DND-41 (cell line): ENCODE measurements at regions not wholly inside any gene's neighbourhood (a gene's known extent, or its start where the extent isn't known, plus 50 kb on each side); places are given as distances from the start of the nearest gene placed in this dataset.

Experiments
- CTCF ChIP-seq: IDR thresholded peaks from 2 replicates; pipeline ENCODE4 v1.5.1; 2012; ENCODE audit warnings: borderline replicate concordance, low read length, moderate library complexity, mild to moderate bottlenecking; ENCODE audit not compliant: poor library complexity, severe bottlenecking; ENCODE audit errors: extremely low read depth
- EZH2 ChIP-seq: IDR thresholded peaks from 3 replicates; pipeline ENCODE4 v1.6.1; 2012; ENCODE audit warnings: borderline replicate concordance, low read depth, mild to moderate bottlenecking, moderate library complexity, low read length, inconsistent platforms; ENCODE audit not compliant: severe bottlenecking

DNA sequence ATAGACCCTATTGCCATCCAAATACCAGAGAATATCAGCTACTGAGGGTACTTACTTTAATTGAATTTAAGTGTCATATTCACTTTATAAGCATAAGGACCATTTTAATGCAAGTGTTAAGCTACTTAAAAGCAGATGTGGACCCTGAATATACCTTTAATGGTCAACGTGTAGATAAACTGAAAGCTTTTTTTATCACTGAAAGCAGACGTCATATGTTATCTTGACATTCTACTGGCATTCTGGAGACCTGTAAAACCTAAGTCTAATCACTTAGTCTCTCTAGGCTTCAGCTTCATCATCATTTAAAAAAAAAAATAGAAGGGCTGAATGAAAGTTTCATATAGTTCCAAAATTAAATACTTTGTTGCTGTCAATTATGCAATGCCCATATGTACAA, 116.5 kb downstream of the ELAPOR2 start:
- TF ChIP-seq CTCF (no peak), EZH2 (no peak)
